ENCODE measurements at regions not wholly inside any gene's neighbourhood (a gene's known extent, or its start where the extent isn't known, plus 50 kb on each side); places are given as distances from the start of the nearest gene placed in this dataset.

DNA sequence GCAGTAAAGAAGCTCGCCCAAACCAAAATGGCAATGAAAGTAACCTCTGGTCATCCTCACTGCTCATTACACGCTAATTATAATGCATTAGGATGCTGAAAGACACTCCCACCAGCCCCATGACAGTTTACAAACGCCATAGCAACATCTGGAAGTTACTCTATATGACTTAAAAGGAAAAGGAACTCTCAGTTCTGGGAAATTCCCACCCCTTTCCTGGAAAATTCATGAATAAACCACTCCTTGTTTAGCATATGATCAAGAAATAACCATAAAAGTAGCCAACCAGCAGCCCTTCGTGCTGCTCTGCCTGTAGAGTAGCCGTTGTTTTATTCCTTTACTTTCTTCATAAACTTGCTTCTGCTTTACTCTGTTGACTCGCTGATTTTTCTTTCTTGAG, 164.6 kb downstream of the SMAD6 start:
- no peak for ATAC-seq
- RAD21 ChIA-PET (ENCODE audit: low non-redundant PET in 1 of 2, low total read pairs in 2 of 2, uncharacterized antibody in 2 of 2, unreplicated experiment in 2 of 2): no interaction called here
- Histone ChIP-seq H3K4me2 (ENCODE audit: low read length) (no peak overlapping the region), H3K9ac (ENCODE audit: low read length) (no peak overlapping the region), H3K27me3 (ENCODE audit: insufficient read depth, low read length) (no peaks in the 10 kb centered on the region), H3K4me1 (ENCODE audit: control insufficient read depth in 1 of 2, insufficient read depth in 2 of 2, low read length in 2 of 2) (peaks cover 0 to 22% of the 10 kb centered on the region in 2 experiments; a peak in 3 of 4 replicates), H3K4me3 (replicated peaks in 1 of 2; ENCODE audit: low read depth in 1 of 2, low read length in 2 of 2) (no peak overlapping the region), H2AFZ (ENCODE audit: low read depth, low read length, poor library complexity, severe bottlenecking) (no peak overlapping the region), H3K9me2 (ENCODE audit: insufficient read depth) (no peaks in the 10 kb centered on the region), H4K20me1 (ENCODE audit: insufficient read depth) (no peaks in the 10 kb centered on the region), H3K79me2 (ENCODE audit: insufficient read depth, low read length) (no peaks in the 10 kb centered on the region), H3K9me3 (ENCODE audit: control insufficient read depth in 1 of 2, insufficient read depth in 1 of 2, low read depth in 1 of 2, low read length in 2 of 2) (peaks cover 0 to 3% of the 10 kb centered on the region in 2 experiments; a peak in 1 of 4 replicates), H3K36me3 (ENCODE audit: control insufficient read depth in 1 of 2, insufficient read depth in 2 of 2, low read length in 2 of 2) (no peaks in the 10 kb centered on the region), H3K27ac (ENCODE audit: low read depth, low read length) (no peak overlapping the region)
- POLR2A ChIA-PET: no interaction called here
- intact Hi-C loops (cut with micrococcal nuclease): no loop called here
- DNase-seq (ENCODE audit: low read depth, low spot score): no peak
- CTCF ChIA-PET: no interaction called here
- BruUV-seq (replicated peaks): no TSS peak
- no peak for TF ChIP-seq SIN3A (IDR thresholded peaks at IDR 0.05; ENCODE audit: low read depth)
- TF ChIP-seq EGR1 (IDR thresholded peaks at IDR 0.05; ENCODE audit: low read depth): no peak
- no peak for TF ChIP-seq SRF (IDR thresholded peaks at IDR 0.05; ENCODE audit: low read depth)
- no peak for TF ChIP-seq ZNF274 (IDR thresholded peaks at IDR 0.05; ENCODE audit: low read depth, low read length)
- no peak for TF ChIP-seq FOSL1 (IDR thresholded peaks at IDR 0.05; ENCODE audit: low read depth)
- no peak for TF ChIP-seq EZH2phosphoT487 (IDR thresholded peaks at IDR 0.05; ENCODE audit: borderline replicate concordance)
- TF ChIP-seq, protein P1, sequence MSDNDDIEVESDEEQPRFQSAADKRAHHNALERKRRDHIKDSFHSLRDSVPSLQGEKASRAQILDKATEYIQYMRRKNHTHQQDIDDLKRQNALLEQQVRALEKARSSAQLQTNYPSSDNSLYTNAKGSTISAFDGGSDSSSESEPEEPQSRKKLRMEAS (IDR thresholded peaks at IDR 0.05): no peak

DNA sequence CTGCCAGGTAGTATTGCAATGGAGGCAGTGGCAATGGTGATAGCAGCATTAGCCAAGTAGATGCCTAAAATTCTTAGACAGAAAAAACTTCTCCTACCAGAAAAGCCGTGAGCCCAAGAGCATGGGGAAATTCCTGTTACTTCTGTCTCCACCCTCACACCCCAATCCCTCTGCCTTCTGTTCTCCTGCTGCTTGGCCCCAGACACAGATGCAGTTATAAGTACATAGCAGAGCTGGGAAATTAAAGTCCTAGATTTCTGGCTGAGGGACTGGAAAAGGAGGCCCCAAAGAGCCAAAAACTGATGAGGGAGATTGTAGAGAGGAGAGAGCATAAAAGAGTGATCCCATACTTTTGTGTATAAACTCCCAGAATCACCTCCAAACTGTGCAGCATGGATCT, 166.9 kb downstream of the SMAD6 start:
- H3K4me1 ChIP-seq (ENCODE audit: control insufficient read depth in 1 of 2, insufficient read depth in 2 of 2, low read length in 2 of 2): peaks cover 0 to 7% of the 10 kb centered on the region in 2 experiments; a peak in 1 of 4 replicates
- no peaks in the 10 kb centered on the region for H3K79me2 ChIP-seq (ENCODE audit: insufficient read depth, low read length)
- no peak overlapping the region for H3K4me2 ChIP-seq (ENCODE audit: low read length)
- no peak for TF ChIP-seq SRF (IDR thresholded peaks at IDR 0.05; ENCODE audit: low read depth)
- TF ChIP-seq POLR2AphosphoS5 (IDR thresholded peaks at IDR 0.05; ENCODE audit: low read depth, low read length): no peak
- TF ChIP-seq, protein P2, sequence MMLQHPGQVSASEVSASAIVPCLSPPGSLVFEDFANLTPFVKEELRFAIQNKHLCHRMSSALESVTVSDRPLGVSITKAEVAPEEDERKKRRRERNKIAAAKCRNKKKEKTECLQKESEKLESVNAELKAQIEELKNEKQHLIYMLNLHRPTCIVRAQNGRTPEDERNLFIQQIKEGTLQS (IDR thresholded peaks at IDR 0.05): no peak
- no peak for TF ChIP-seq CBX3 (IDR thresholded peaks at IDR 0.05; ENCODE audit: low read depth)
- no peak for TF ChIP-seq SP1 (IDR thresholded peaks at IDR 0.05; ENCODE audit: low read depth)
- no peak for TF ChIP-seq SIN3A (IDR thresholded peaks at IDR 0.05; ENCODE audit: low read depth)
- TF ChIP-seq POLR2A (IDR thresholded peaks at IDR 0.05; ENCODE audit: borderline replicate concordance, extremely low read depth, insufficient read depth, insufficient read length): no peak
- no peak for TF ChIP-seq JUND (IDR thresholded peaks at IDR 0.05)
- no peak for TF ChIP-seq RAD21 (IDR thresholded peaks at IDR 0.05; ENCODE audit: low read depth)
- TF ChIP-seq YY1 (IDR thresholded peaks at IDR 0.05; ENCODE audit: extremely low read depth, insufficient replicate concordance, low read depth, low read length): no peak
- no peak for ATAC-seq
- intact Hi-C loops (cut with micrococcal nuclease): no loop called here
- peaks cover 0 to 3% of the 10 kb centered on the region in 2 experiments; a peak in 1 of 4 replicates for H3K9me3 ChIP-seq (ENCODE audit: control insufficient read depth in 1 of 2, insufficient read depth in 1 of 2, low read depth in 1 of 2, low read length in 2 of 2)
- ChIA-PET POLR2A (no interaction called here), RAD21 (ENCODE audit: low non-redundant PET in 1 of 2, low total read pairs in 2 of 2, uncharacterized antibody in 2 of 2, unreplicated experiment in 2 of 2) (no interaction called here), CTCF (no interaction called here)
- no peak overlapping the region; the same call in 1 of the 2 replicates for H3K9ac ChIP-seq (ENCODE audit: low read length)
- no peak for DNase-seq (ENCODE audit: low read depth, low spot score)
- no peak overlapping the region for H3K4me3 ChIP-seq (replicated peaks in 1 of 2; ENCODE audit: low read depth in 1 of 2, low read length in 2 of 2)
- H4K20me1 ChIP-seq (ENCODE audit: insufficient read depth): no peaks in the 10 kb centered on the region
- no TSS peak for BruUV-seq (replicated peaks)
- H3K27me3 ChIP-seq (ENCODE audit: insufficient read depth, low read length): no peaks in the 10 kb centered on the region
- H2AFZ ChIP-seq (ENCODE audit: low read depth, low read length, poor library complexity, severe bottlenecking): no peak overlapping the region
- H3K27ac ChIP-seq (ENCODE audit: low read depth, low read length): no peak overlapping the region
- H3K9me2 ChIP-seq (ENCODE audit: insufficient read depth): no peaks in the 10 kb centered on the region
- no peaks in the 10 kb centered on the region for H3K36me3 ChIP-seq (ENCODE audit: control insufficient read depth in 1 of 2, insufficient read depth in 2 of 2, low read length in 2 of 2)
